Smooth muscle cell (in vitro differentiated cells): ENCODE measurements at regions not wholly inside any gene's neighbourhood (a gene's known extent, or its start where the extent isn't known, plus 50 kb on each side); places are given as distances from the start of the nearest gene placed in this dataset.

Experiments
- DNase-seq: peaks from one replicate; lab custom pipeline; 2025; ENCODE audit not compliant: unreplicated experiment; lab: John Stamatoyannopoulos, UW
- H2AFZ ChIP-seq: fragments of 200-600 bp; sonication (generic); 2 replicates; pipeline ENCODE4 v1.6.0; 2016; ENCODE audit warnings: antibody characterized with exemption, low read depth, mild to moderate bottlenecking
- H3F3A ChIP-seq: fragments of 200-600 bp; sonication (generic); 2 replicates; pipeline ENCODE4 v1.6.0; 2017; ENCODE audit warnings: antibody characterized with exemption, low read depth
- H3K27ac ChIP-seq: fragments of 200-600 bp; sonication (generic); 2 replicates; pipeline ENCODE4 v1.5.1; 2016; ENCODE audit warnings: low read depth, mild to moderate bottlenecking
- H3K27me3 ChIP-seq: fragments of 200-600 bp; sonication (generic); 2 replicates; pipeline ENCODE4 v1.6.1; 2016; ENCODE audit warnings: low read depth, mild to moderate bottlenecking
- H3K36me3 ChIP-seq: fragments of 200-600 bp; sonication (generic); 2 replicates; pipeline ENCODE4 v1.5.1; 2016; ENCODE audit warnings: low read depth
- H3K4me1 ChIP-seq: fragments of 200-600 bp; sonication (generic); 2 replicates; pipeline ENCODE4 v1.5.1; 2016; ENCODE audit warnings: low read depth
- H3K4me2 ChIP-seq: fragments of 200-600 bp; sonication (generic); 2 replicates; pipeline ENCODE4 v1.6.0; 2016; ENCODE audit warnings: mild to moderate bottlenecking
- H3K4me3 ChIP-seq: fragments of 200-600 bp; sonication (generic); 2 replicates; pipeline ENCODE4 v1.5.1; 2016; ENCODE audit warnings: mild to moderate bottlenecking
- H3K79me2 ChIP-seq: fragments of 200-600 bp; sonication (generic); 2 replicates; pipeline ENCODE4 v1.6.0; 2016; ENCODE audit warnings: low read depth, mild to moderate bottlenecking
- H3K9ac ChIP-seq: fragments of 200-600 bp; sonication (generic); 2 replicates; pipeline ENCODE4 v1.6.0; 2016; ENCODE audit warnings: low read depth
- H3K9me3 ChIP-seq: fragments of 200-600 bp; sonication (generic); replicated peaks from 2 replicates; pipeline ENCODE4 v1.5.1; 2016; ENCODE audit warnings: low read depth
- H4K20me1 ChIP-seq: fragments of 200-600 bp; sonication (generic); 2 replicates; pipeline ENCODE4 v1.6.0; 2016; ENCODE audit warnings: low read depth
- WGBS: methylation state at CpG from one replicate; pipeline ENCODE4 v1.1.7; 2016; ENCODE audit warnings: low lambda C conversion rate; 5-methylcytosine and 5-hydroxymethylcytosine counted together
- TF ChIP-seq, protein P1 (sequence below): fragments of 200-600 bp; sonication (generic); IDR thresholded peaks from 2 replicates; pipeline ENCODE4 v1.5.1; 2017; ENCODE audit warnings: borderline replicate concordance, mild to moderate bottlenecking, antibody characterized with exemption; ENCODE audit not compliant: insufficient read depth, poor library complexity, severe bottlenecking

DNA sequence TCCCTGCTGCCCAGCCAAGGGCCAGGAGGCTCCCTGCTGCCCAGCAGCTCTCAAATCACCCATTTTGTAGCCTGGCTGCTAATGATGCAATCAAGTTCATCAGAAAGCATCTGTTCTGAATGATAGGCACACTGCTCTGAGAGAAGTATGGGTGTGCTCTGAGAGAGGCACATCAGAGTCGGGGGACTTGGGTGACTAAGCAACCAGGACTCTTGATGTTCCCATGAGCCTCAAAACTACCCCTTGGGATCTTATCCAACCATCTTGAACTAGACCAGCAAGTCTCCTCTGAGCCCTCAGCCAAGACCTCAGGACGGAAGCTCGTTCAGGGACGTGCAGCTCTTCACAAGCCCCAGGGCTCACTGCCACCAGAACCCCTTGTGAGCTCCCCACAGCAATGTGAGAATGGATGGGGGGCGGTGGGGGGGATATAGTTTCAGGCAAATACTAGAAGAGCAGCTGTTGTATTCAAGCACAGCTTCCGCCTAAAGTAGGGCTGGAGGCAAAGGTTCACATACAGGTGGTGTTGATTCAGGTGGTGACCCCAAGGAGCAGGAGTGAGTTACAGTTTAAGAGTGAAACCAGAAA, 52.2 kb upstream of the HES1 start:
- WGBS, result 88% methylated on average over 6 of the region's 6 CpGs

DNA sequence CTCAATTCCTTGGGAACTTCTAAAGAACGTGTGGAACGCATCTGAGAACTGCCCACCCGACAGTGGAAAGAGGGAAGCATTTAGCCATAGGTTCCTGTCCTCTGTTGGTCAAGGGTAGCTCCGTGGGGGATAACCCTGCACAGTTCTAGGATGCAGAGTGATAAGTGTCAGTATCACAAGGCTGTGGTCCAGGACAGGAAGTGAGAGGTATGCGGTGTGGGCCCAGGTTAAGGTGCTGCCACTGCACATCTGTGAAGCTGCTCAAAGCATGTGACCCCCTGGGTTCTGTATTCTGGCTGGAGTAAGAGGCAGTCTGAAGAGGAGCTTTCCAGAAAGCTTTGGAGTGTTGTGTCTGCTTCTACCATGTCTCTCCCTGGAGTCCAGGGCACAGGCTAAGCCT, 51.7 kb upstream of the HES1 start:
- H3K4me1 ChIP-seq, result peaks cover 30% of the 10 kb centered on the region
- H3F3A ChIP-seq, result peaks cover 6% of the 10 kb centered on the region
- no peak overlapping the region for H3K27ac ChIP-seq
- TF ChIP-seq, protein P1, sequence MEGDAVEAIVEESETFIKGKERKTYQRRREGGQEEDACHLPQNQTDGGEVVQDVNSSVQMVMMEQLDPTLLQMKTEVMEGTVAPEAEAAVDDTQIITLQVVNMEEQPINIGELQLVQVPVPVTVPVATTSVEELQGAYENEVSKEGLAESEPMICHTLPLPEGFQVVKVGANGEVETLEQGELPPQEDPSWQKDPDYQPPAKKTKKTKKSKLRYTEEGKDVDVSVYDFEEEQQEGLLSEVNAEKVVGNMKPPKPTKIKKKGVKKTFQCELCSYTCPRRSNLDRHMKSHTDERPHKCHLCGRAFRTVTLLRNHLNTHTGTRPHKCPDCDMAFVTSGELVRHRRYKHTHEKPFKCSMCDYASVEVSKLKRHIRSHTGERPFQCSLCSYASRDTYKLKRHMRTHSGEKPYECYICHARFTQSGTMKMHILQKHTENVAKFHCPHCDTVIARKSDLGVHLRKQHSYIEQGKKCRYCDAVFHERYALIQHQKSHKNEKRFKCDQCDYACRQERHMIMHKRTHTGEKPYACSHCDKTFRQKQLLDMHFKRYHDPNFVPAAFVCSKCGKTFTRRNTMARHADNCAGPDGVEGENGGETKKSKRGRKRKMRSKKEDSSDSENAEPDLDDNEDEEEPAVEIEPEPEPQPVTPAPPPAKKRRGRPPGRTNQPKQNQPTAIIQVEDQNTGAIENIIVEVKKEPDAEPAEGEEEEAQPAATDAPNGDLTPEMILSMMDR, result no peak
- no peaks in the 10 kb centered on the region for H3K9me3 ChIP-seq
- no peaks in the 10 kb centered on the region for H3K36me3 ChIP-seq
- DNase-seq, result no peak
- H2AFZ ChIP-seq, result no peak overlapping the region
- H3K9ac ChIP-seq, result no peak overlapping the region
- 94% methylated on average over 5 of the region's 5 CpGs for WGBS
- H3K27me3 ChIP-seq, result no peaks in the 10 kb centered on the region
- H3K4me2 ChIP-seq, result no peak overlapping the region
- H3K4me3 ChIP-seq, result no peak overlapping the region
- no peaks in the 10 kb centered on the region for H3K79me2 ChIP-seq
- H4K20me1 ChIP-seq, result no peaks in the 10 kb centered on the region

More for the DNA sequence above, 52.2 kb upstream of the HES1 start:
- Histone ChIP-seq H3K9me3 (no peaks in the 10 kb centered on the region), H3K79me2 (no peaks in the 10 kb centered on the region), H3K4me2 (no peak overlapping the region), H3K27ac (no peak overlapping the region), H4K20me1 (no peaks in the 10 kb centered on the region), H3K4me3 (no peak overlapping the region), H3K27me3 (no peaks in the 10 kb centered on the region), H3K9ac (no peak overlapping the region), H3K36me3 (no peaks in the 10 kb centered on the region), H3K4me1 (peaks cover 30% of the 10 kb centered on the region), H2AFZ (no peak overlapping the region), H3F3A (peaks cover under 1% of the 10 kb centered on the region)
- TF ChIP-seq, protein P1, result no peak
- DNase-seq, result no peak
